ENCODE measurements at regions not wholly inside any gene's neighbourhood (a gene's known extent, or its start where the extent isn't known, plus 50 kb on each side); places are given as distances from the start of the nearest gene placed in this dataset.

DNA sequence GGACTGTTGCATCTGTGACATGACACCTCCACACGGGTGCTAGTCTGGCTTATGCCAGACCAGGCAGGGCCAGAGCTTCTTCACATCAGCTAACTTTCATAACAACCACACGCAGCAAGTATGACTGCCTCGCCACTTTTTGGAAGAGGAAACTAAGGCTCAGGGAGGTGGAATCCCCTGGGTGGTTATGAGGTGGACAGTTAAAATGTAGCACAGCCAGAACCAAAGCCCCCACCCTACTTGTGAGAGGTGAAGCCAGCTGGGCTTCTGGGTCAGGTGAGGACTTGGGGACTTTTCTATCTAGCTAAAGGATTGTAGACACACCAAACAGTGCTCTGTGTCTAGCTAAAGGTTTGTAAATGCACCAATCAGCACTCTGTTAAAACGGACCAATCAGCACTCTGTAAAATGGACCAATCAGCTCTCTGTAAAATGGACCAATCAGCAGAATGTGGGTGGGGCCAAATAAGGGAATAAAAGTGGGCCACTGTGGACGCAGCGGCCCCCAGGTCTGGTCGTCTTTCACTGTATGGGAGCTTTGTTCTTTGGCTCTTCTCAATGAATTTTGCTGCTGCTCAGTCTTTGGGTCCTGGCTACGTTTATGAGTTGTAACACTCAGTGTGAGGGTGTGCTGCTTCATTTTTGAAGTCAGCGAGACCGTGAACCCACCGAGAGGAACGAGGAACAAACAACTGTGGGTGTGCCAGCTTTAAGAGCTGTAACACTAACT lies 171.0 kb downstream of the PTPN20 start:
- DNase-seq (ENCODE audit: low read depth in 1 of 2, low spot score in 1 of 2): no peak
- in situ Hi-C loops (cut with HindIII; ENCODE audit: low pct_unique_long_range_greater_than_20kb, low sequenced_read_pairs): no loop called here
- TF ChIP-seq JUND (IDR thresholded peaks at IDR 0.05; ENCODE audit: low read depth): no peak

DNA sequence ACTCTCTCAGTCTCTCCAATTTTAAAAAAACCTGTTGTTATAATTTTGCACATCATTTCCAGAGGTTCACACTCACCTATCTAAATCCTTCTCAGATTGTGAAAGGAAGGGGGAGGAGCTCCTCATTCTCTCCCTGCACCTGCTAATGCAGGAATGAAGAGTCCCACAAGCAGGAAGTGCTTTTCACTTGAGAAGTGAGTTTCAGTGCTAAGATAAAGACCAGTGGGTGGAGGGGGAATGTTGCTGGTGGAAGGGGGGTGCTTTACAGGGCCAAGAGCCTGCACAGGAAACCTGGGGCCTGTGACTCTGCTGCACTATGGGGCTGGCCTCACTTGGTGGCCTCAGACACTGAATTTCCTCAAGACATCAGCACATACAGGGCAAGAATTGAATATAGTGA lies 176.4 kb downstream of the PTPN20 start:
- no peak for DNase-seq (ENCODE audit: low read depth in 1 of 2, low spot score in 1 of 2)
- in situ Hi-C loops (cut with HindIII; ENCODE audit: low pct_unique_long_range_greater_than_20kb, low sequenced_read_pairs): no loop called here
- TF ChIP-seq JUND (IDR thresholded peaks at IDR 0.05; ENCODE audit: low read depth): no peak

DNA sequence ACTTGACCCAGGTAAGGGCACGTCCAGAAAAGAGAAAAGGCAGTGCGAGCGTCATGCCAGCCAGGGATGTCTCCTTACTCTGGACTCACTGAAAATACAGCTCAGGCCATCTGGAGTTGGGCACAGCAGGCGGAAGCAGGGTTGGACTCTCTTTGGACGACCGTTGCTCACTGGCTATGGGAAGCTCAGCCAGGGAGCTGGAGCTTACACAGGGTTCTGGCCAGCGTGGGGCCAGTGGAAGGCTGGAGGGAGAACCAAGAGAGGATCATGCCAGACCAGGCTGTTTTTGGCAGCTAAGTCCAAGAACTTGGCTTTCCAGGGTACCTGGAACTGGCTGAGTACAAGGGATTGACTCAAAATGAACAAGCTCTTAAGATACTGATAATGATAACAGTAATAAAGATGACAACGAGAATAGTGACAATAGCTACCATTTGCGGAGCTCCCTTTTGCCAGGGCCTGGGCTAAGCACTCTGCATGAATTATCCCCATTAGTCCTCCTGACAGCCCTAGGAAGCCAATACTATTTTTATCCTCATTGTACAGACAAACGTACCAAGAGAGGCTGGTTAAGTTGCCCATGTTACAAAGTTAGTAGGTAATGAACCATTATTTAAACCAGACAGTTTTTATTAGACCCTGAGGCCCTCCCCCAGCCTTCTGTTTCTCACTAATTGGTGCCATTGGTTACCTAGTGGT lies 177.6 kb downstream of the PTPN20 start:
- TF ChIP-seq JUND (IDR thresholded peaks at IDR 0.05; ENCODE audit: low read depth): no peak
- in situ Hi-C loops (cut with HindIII; ENCODE audit: low pct_unique_long_range_greater_than_20kb, low sequenced_read_pairs): no loop called here

DNA sequence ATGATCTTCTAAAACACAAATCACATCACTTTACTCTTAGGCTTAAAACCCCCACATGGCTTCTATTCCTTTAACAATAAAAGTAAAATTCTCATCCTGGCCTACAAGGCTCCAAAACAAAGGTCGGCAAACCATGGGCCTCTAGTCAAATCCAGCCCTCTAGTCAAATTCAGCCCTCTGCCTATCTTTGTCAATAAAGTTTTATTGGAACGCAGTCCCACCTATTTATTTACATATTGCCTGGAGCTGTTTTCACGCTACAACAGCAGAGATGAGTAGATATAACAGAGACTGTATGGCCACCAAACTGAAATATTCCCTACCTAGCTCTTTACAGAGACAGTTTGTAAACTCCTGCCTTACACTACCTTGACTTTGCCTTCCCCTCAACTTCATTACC lies 178.8 kb downstream of the PTPN20 start:
- DNase-seq (ENCODE audit: low read depth in 1 of 2, low spot score in 1 of 2): no peak
- in situ Hi-C loops (cut with HindIII; ENCODE audit: low pct_unique_long_range_greater_than_20kb, low sequenced_read_pairs): no loop called here
- no peak for TF ChIP-seq JUND (IDR thresholded peaks at IDR 0.05; ENCODE audit: low read depth)

More for the DNA sequence above, 177.6 kb downstream of the PTPN20 start:
- no peak for DNase-seq (ENCODE audit: low read depth in 1 of 2, low spot score in 1 of 2)

DNA sequence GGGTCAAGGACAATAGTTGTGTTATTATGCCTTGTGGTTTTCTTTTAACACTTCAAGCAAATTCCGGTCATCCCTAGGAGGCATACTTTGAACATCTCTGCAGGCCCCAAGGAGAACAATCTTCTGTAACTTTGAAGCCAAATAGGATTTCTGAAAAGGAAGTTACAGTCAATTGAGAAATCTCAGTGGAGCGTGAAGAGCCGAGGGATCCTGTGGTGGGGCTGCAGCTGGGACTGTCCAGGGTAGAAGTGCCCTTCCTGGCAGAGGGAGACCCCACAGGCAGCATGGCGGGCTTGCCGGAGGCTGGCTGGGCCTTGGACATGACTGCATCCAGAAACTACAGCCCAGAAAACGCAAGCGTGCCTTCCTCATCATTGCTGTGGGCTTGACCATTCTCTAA lies 179.7 kb downstream of the PTPN20 start:
- DNase-seq (ENCODE audit: low read depth in 1 of 2, low spot score in 1 of 2): no peak
- in situ Hi-C loops (cut with HindIII; ENCODE audit: low pct_unique_long_range_greater_than_20kb, low sequenced_read_pairs): no loop called here
- TF ChIP-seq JUND (IDR thresholded peaks at IDR 0.05; ENCODE audit: low read depth): no peak

DNA sequence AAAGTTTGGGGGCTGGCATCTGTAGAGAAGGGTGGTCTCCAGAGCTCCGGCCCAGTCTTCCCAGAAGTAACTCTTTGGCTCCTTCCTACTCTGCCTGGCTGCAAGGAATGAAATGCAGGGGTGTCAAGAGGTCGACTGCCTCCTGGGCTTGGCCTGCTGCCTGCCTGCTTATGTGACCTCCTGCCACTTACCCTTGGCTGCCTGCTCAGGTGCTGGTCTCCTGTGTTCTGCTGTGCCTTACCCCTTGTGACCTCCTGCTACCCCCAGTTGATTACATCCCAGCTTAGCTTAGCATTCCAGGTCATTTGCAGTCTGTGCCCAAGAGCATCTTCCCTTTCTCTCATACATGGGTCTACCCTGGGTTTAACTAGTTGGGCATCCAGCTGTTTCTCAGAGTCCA lies 180.2 kb downstream of the PTPN20 start:
- DNase-seq (ENCODE audit: low read depth in 1 of 2, low spot score in 1 of 2): no peak
- no peak for TF ChIP-seq JUND (IDR thresholded peaks at IDR 0.05; ENCODE audit: low read depth)
- in situ Hi-C loops (cut with HindIII; ENCODE audit: low pct_unique_long_range_greater_than_20kb, low sequenced_read_pairs): no loop called here

DNA sequence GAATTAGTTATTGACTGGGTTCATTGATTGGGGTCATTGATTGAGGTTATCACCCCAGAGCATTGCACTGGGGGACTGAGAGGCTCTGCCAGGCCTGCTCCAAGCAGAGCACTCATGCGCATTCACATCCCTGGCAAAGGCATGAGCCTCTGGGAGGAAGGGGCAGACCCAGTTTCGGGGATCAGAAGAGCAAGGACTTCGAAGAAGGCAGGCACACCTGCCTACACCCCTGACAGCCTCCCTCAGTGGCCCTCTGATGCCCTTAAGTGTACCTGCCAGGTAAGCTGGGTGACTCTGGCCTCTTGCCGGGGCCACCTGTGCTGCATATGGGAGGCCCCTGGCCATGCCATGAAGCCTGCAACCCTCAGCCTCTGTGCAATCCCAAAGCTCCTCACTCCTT lies 181.1 kb downstream of the PTPN20 start:
- in situ Hi-C loops (cut with HindIII; ENCODE audit: low pct_unique_long_range_greater_than_20kb, low sequenced_read_pairs): no loop called here
- no peak for TF ChIP-seq JUND (IDR thresholded peaks at IDR 0.05; ENCODE audit: low read depth)
- DNase-seq (ENCODE audit: low read depth in 1 of 2, low spot score in 1 of 2): no peak

DNA sequence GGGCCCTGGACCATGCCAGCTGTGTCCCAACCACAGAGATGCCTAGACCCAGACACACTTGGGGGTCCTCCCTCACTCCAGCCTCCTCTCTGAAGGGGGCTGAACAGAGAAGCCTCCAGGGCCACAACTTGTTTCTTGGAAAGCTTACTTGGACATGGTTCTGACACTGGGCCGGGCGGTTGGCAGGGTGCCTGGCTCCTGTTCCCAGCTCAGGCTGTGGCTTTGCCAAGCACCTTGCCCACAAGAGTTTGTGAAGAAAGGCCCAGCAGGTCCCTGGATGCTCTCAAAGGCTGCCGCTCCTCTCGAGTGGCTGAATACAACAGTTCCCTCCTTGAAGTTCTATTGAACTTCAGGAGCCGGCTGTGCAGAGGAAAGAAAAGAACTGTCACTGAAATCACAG lies 181.6 kb downstream of the PTPN20 start:
- in situ Hi-C loops (cut with HindIII; ENCODE audit: low pct_unique_long_range_greater_than_20kb, low sequenced_read_pairs): no loop called here
- DNase-seq (ENCODE audit: low read depth in 1 of 2, low spot score in 1 of 2): no peak
- no peak for TF ChIP-seq JUND (IDR thresholded peaks at IDR 0.05; ENCODE audit: low read depth)

DNA sequence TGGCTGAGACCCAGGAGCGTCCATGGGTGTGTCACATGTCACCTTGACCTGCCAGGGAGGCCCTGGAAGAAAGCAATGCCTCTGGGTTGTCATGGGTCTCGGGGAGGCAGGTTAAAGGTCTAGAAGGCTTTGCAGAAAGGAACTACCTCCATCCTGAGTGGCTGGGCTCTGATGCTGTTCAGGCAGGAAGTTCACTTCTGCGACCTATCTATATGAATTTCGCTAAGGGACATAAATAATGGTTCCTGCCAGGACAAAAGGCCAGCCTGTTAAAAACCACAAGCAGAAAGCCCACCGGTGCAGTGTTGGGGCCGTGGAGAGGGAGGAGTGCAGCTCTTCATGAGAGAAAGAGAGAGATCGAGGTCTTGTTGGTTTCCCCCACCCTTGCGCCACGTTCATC lies 182.9 kb downstream of the PTPN20 start:
- in situ Hi-C loops (cut with HindIII; ENCODE audit: low pct_unique_long_range_greater_than_20kb, low sequenced_read_pairs): no loop called here
- no peak for DNase-seq (ENCODE audit: low read depth in 1 of 2, low spot score in 1 of 2)
- no peak for TF ChIP-seq JUND (IDR thresholded peaks at IDR 0.05; ENCODE audit: low read depth)

DNA sequence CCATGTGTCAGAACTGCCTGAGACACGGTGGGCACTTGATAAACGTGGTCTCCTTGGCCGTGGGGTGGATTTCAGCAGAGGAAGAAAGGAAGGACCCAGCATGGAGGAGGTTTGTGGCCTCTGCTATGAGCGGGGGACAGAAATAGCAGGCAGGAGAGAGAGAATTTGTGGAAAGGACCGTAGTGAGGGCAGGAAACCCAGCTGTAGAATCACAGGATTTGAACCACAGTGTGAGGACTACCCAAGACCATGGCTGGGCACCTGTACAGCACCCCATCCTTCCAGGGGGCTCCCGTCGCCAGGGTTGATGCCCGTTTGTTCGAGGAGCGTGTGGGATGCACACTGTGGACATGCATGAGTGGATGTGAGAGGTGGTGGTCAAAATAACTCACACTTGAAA lies 183.4 kb downstream of the PTPN20 start:
- TF ChIP-seq JUND (IDR thresholded peaks at IDR 0.05; ENCODE audit: low read depth): no peak
- in situ Hi-C loops (cut with HindIII; ENCODE audit: low pct_unique_long_range_greater_than_20kb, low sequenced_read_pairs): no loop called here
- DNase-seq (ENCODE audit: low read depth in 1 of 2, low spot score in 1 of 2): no peak

DNA sequence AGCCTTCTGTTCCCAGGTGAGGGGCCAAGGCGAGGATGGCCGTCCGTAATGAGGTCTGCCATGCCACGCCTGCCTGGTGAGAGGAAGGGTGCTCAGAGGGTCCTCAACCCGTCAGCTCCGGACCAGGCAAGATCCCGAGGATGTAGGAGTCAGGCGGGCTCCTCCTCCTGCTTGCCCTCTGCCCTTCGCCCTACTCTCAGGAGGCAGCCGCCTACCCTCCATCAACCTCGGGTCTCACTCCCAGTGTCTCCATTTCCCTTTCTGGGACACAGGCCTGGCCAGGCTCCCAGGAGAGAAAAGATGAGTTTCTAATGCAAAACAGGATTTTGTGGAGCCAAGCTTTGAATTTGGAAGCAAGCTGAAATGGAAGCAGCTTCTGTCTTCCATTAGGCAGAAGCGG lies 184.0 kb downstream of the PTPN20 start:
- TF ChIP-seq JUND (IDR thresholded peaks at IDR 0.05; ENCODE audit: low read depth): no peak
- no peak for DNase-seq (ENCODE audit: low read depth in 1 of 2, low spot score in 1 of 2)
- in situ Hi-C loops (cut with HindIII; ENCODE audit: low pct_unique_long_range_greater_than_20kb, low sequenced_read_pairs): no loop called here

DNA sequence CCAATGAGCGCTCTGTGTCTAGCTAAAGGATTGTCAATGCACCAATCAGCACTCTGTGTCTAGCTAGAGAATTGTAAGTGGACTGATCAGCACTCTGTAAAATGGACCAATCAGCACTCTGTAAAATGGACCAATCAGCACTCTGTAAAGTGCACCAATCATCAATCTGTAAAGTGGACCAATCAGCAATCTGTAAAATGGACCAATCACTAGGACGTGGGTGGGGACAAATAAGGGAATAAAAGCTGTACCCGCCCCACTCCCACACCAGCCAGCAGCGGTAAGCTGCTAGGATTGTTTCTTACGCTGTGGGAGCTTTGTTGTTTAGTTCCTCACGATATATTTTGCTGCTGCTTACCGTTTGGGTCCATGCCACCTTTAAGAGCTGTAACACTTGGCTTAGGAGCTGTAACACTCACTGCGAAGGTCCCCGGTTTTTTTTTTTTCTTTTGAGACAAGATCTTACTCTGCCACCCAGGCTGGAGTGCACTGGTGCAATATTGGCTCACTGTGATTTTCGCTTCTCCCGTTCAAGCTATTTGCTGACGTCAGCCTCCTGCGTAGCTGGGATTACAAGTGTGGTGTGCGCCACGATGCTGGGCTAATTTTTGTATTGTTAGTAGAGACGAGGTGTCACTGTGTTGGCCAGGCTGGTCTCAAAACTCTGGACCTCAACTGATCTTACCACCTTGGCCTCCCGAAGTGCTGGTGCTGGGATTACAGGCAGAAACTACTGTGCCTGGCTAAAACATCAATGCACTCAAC lies 184.8 kb downstream of the PTPN20 start:
- no peak for TF ChIP-seq JUND (IDR thresholded peaks at IDR 0.05; ENCODE audit: low read depth)
- DNase-seq (ENCODE audit: low read depth in 1 of 2, low spot score in 1 of 2): no peak
- in situ Hi-C loops (cut with HindIII; ENCODE audit: low pct_unique_long_range_greater_than_20kb, low sequenced_read_pairs): no loop called here

DNA sequence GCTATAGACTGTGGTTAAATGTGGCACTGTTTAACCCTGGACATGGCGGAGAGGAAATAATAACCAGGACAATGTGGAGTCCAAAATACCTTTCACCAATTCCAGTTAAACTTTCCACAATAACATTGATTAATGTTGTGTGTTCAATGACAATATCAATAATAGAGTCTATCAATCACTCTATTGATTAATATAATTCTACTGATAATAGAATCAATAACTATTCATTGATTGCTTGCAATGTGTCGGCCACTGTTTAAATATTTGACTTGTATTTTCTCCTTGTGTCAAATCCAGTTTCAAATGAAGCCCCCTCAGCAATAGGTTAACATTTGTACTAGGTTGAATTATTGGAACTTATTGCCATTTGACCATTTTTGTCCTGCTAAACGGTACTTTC lies 187.0 kb downstream of the PTPN20 start:
- TF ChIP-seq JUND (IDR thresholded peaks at IDR 0.05; ENCODE audit: low read depth): no peak
- DNase-seq (ENCODE audit: low read depth in 1 of 2, low spot score in 1 of 2): no peak
- in situ Hi-C loops (cut with HindIII; ENCODE audit: low pct_unique_long_range_greater_than_20kb, low sequenced_read_pairs): no loop called here

All from T47D (cell line).